AG04450 (cell line): ENCODE measurements at regions not wholly inside any gene's neighbourhood (a gene's known extent, or its start where the extent isn't known, plus 50 kb on each side); places are given as distances from the start of the nearest gene placed in this dataset.

Experiments used
- CTCF ChIA-PET: fragments of 300-600, 350-600 bp; formaldehyde crosslinking; extraction: SDS; loops from one replicate; lab custom pipeline; 2022; ENCODE audit warnings: antibody characterized with exemption, inconsistent platforms; lab: Charles Lee
- POLR2A ChIA-PET: fragments of 350-600 bp; formaldehyde crosslinking; extraction: SDS; loops from one replicate; lab custom pipeline; 2021; ENCODE audit warnings: antibody characterized with exemption, inconsistent platforms; lab: Yijun Ruan, JAX
- DNase-seq: peaks from one replicate; pipeline ENCODE4 v3.0.0-alpha.2; 2011; ENCODE audit warnings: low read depth, low spot score
- H3K27ac ChIP-seq: one replicate; pipeline ENCODE4 v1.5.1; 2012; ENCODE audit warnings: low read depth, low read length, control low read depth
- H3K27me3 ChIP-seq: one replicate; pipeline ENCODE4 v1.6.0; 2012; ENCODE audit warnings: low read length; ENCODE audit not compliant: control insufficient read depth, insufficient read depth
- H3K4me3 ChIP-seq: 2 replicates; pipeline ENCODE4 v1.5.1; 2011; ENCODE audit warnings: mild to moderate bottlenecking, low read depth, low read length, control low read depth
- H3K9me3 ChIP-seq: 2 replicates; pipeline ENCODE4 v1.5.1; 2012; ENCODE audit warnings: low read length; ENCODE audit not compliant: control insufficient read depth, insufficient read depth
- CTCF ChIP-seq: IDR thresholded peaks from 2 replicates; pipeline ENCODE4 v1.5.1; 2011; ENCODE audit warnings: low read depth, low read length, control low read depth, inconsistent platforms

- no peak for DNase-seq
- H3K27me3 ChIP-seq, result no peaks in the 10 kb centered on the region
- H3K4me3 ChIP-seq, result no peak overlapping the region
- CTCF ChIA-PET, result no interaction called here
- H3K9me3 ChIP-seq, result no peaks in the 10 kb centered on the region
- no peak overlapping the region for H3K27ac ChIP-seq
- POLR2A ChIA-PET, result no interaction called here
- no peak for TF ChIP-seq CTCF
Observed at GRCh38 chr13:34878329-34878728, 63.7 kb upstream of the NBEA start.

- no peak overlapping the region for H3K27ac ChIP-seq
- TF ChIP-seq CTCF, result no peak
- DNase-seq, result no peak
- ChIA-PET POLR2A (no interaction called here), CTCF (no interaction called here)
- H3K4me3 ChIP-seq, result no peak overlapping the region
- no peaks in the 10 kb centered on the region for H3K27me3 ChIP-seq
- no peaks in the 10 kb centered on the region for H3K9me3 ChIP-seq
Observed at GRCh38 chr13:34879851-34880250, 62.2 kb upstream of the NBEA start.

- no peak overlapping the region for H3K4me3 ChIP-seq
- POLR2A ChIA-PET, result no interaction called here
- CTCF ChIA-PET, result no interaction called here
- DNase-seq, result no peak
- H3K9me3 ChIP-seq, result no peaks in the 10 kb centered on the region
- H3K27me3 ChIP-seq, result no peaks in the 10 kb centered on the region
- no peak overlapping the region for H3K27ac ChIP-seq
- TF ChIP-seq CTCF, result no peak
Observed at GRCh38 chr13:34881494-34881893, 60.6 kb upstream of the NBEA start.

GRCh38 chr13:34883396-34883795, 58.7 kb upstream of the NBEA start:
- Histone ChIP-seq H3K9me3 (no peaks in the 10 kb centered on the region), H3K27ac (no peak overlapping the region), H3K4me3 (no peak overlapping the region), H3K27me3 (no peaks in the 10 kb centered on the region)
- TF ChIP-seq CTCF, result no peak
- ChIA-PET POLR2A (no interaction called here), CTCF (no interaction called here)
- no peak for DNase-seq

GRCh38 chr13:34884366-34884765, 57.7 kb upstream of the NBEA start:
- no peak for TF ChIP-seq CTCF
- ChIA-PET POLR2A (no interaction called here), CTCF (no interaction called here)
- H3K9me3 ChIP-seq, result no peaks in the 10 kb centered on the region
- no peak overlapping the region for H3K4me3 ChIP-seq
- DNase-seq, result no peak
- H3K27ac ChIP-seq, result no peak overlapping the region
- H3K27me3 ChIP-seq, result no peaks in the 10 kb centered on the region
